NT2/D1 (cell line): ENCODE measurements at regions not wholly inside any gene's neighbourhood (a gene's known extent, or its start where the extent isn't known, plus 50 kb on each side); places are given as distances from the start of the nearest gene placed in this dataset.

Experiments used
- SUZ12 ChIP-seq: IDR thresholded peaks from 2 replicates; pipeline ENCODE4 v1.6.1; 2011; ENCODE audit not compliant: insufficient read length, insufficient read depth; ENCODE audit errors: extremely low read depth
- YY1 ChIP-seq: IDR thresholded peaks from 2 replicates; pipeline ENCODE4 v1.6.1; 2011; ENCODE audit not compliant: insufficient read length, insufficient read depth
- ZNF274 ChIP-seq: IDR thresholded peaks from 2 replicates; pipeline ENCODE4 v1.6.1; 2011; ENCODE audit warnings: mild to moderate bottlenecking, low read depth, low read length

GRCh38 chr12:107510211-107510610 lies 175.4 kb upstream of the PWP1 start:
- TF ChIP-seq YY1 (no peak), ZNF274 (no peak), SUZ12 (no peak)
